ENCODE measurements at regions not wholly inside any gene's neighbourhood (a gene's known extent, or its start where the extent isn't known, plus 50 kb on each side); places are given as distances from the start of the nearest gene placed in this dataset.

DNA sequence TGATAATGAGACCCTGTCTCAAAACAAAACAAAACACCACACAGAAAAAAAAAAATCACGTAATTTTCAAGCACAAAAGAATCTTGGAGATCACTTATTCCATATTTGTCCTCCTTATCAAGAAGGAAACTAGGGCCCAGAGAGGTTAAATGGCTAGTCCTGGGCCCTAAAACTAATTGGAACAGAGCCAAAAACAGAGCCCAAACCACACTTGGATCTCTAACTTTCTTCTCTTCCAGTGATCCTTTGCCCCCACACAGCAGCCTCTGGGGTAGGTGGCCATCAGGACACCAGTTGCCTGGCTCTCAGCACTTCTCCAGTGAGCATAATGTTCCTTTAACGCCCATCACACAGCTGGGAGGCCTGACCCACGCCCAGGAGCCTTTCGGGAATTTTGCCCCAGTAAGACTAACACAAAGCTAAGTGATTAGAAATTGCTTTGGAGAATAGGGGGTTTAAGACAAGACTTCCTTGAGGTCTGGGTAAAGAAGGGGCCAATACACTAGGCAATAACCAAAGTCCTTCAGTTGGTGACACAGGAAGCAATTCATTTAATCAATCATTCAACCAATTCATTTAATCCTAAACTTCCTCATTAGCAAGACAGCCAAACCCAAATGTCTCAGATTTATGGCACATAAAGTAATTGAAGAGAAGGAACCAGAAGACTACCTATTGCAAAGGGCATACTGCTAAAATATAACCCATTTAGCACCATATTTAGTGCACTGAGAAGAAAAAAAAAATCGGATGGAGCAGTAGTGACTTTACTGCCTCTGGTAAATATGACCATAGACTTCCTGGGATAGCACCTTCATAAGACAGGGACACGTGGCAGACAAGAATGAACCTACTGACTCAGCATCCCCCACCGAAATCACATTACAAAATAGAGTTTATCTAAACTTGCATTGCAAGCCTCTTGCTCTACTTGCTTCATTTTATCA, 77.8 kb downstream of the ZNF608 start:
- WGBS, 2 donors: 87 to 88% methylated on average over 7 of the region's 7 CpGs
- intact Hi-C loops (cut with DNase I; ENCODE audit: low total_unique reads): no loop called here
- no peak for DNase-seq (ENCODE audit: low spot score in 2 of 2)
- TF ChIP-seq POLR2A (IDR thresholded peaks at IDR 0.05): no peak
- TF ChIP-seq, protein P1, sequence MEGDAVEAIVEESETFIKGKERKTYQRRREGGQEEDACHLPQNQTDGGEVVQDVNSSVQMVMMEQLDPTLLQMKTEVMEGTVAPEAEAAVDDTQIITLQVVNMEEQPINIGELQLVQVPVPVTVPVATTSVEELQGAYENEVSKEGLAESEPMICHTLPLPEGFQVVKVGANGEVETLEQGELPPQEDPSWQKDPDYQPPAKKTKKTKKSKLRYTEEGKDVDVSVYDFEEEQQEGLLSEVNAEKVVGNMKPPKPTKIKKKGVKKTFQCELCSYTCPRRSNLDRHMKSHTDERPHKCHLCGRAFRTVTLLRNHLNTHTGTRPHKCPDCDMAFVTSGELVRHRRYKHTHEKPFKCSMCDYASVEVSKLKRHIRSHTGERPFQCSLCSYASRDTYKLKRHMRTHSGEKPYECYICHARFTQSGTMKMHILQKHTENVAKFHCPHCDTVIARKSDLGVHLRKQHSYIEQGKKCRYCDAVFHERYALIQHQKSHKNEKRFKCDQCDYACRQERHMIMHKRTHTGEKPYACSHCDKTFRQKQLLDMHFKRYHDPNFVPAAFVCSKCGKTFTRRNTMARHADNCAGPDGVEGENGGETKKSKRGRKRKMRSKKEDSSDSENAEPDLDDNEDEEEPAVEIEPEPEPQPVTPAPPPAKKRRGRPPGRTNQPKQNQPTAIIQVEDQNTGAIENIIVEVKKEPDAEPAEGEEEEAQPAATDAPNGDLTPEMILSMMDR (IDR thresholded peaks at IDR 0.05): no peak
- no peak overlapping the region for H3K4me3 ChIP-seq (ENCODE audit: low read depth, poor library complexity, severe bottlenecking)

DNA sequence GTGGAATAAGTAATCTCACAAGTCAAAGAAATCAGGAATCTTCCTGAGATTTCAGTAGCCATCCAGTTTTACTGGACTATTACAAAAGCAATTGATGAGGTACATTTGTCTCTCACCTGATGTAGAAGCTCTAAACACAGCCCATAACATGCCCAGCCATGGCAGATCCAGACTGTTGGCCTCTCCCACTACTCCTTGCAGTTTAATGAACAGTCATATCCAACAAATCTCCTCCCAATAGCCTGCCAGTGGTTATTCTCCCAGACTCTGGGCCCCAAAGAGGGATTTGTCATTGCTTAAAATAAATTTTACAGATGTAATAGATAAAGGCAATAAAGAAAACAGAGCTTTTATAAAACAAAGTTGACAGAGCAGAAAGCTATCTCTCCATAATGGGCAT, 80.8 kb downstream of the ZNF608 start:
- H3K4me3 ChIP-seq (ENCODE audit: low read depth, poor library complexity, severe bottlenecking): no peak overlapping the region
- intact Hi-C loops (cut with DNase I; ENCODE audit: low total_unique reads): no loop called here
- DNase-seq (ENCODE audit: low spot score in 2 of 2): no peak
- no peak for TF ChIP-seq POLR2A (IDR thresholded peaks at IDR 0.05)
- TF ChIP-seq, protein P1 (IDR thresholded peaks at IDR 0.05): no peak

DNA sequence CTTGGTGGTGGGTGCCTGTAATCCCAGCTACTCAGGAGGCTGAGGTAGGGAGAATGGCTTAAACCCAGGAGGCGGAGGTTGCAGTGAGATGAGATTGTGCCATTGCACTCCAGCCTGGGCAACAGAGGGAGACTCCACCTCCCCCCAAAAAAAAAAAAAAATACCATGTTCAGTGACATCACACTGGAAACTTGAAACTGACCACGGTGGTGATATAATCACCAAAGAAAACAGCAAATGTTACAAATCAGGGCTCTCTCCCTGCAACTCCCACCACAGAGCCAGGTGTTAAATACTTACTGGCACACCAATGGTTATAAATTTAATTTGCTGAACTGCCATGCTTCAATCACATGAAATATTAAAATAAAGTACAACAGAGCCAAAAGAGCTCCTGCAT, 81.4 kb downstream of the ZNF608 start:
- no peak for DNase-seq (ENCODE audit: low spot score in 2 of 2)
- TF ChIP-seq POLR2A (IDR thresholded peaks at IDR 0.05): no peak
- TF ChIP-seq, protein P1 (IDR thresholded peaks at IDR 0.05): no peak
- 77 to 86% methylated on average over 2 of the region's 2 CpGs for WGBS, 2 donors
- no peak overlapping the region for H3K4me3 ChIP-seq (ENCODE audit: low read depth, poor library complexity, severe bottlenecking)
- intact Hi-C loops (cut with DNase I; ENCODE audit: low total_unique reads): no loop called here

DNA sequence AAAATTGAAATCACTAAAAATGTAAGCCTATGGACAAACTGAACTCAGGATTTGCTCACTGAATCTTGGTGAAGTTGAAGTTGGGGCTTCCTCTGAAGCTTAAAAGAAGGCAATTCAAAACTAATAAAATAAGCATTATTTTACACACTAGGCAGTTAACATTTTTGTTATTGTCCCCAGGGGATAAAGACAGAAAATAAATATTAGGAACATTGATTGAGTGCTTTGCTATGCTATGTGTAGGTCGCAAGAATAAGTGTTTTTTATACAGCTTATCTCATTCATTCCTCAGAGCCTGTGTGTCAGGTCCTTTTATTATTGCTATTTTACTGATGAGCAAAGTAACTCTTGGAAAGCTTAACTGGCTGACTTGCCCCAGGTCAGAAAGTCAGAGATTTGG, 82.2 kb downstream of the ZNF608 start:
- no peak for DNase-seq (ENCODE audit: low spot score in 2 of 2)
- no peak overlapping the region for H3K4me3 ChIP-seq (ENCODE audit: low read depth, poor library complexity, severe bottlenecking)
- no peak for TF ChIP-seq POLR2A (IDR thresholded peaks at IDR 0.05)
- TF ChIP-seq, protein P1 (IDR thresholded peaks at IDR 0.05): no peak
- intact Hi-C loops (cut with DNase I; ENCODE audit: low total_unique reads): no loop called here
- 52 to 77% methylated on average over 1 of the region's 1 CpG for WGBS, 2 donors

DNA sequence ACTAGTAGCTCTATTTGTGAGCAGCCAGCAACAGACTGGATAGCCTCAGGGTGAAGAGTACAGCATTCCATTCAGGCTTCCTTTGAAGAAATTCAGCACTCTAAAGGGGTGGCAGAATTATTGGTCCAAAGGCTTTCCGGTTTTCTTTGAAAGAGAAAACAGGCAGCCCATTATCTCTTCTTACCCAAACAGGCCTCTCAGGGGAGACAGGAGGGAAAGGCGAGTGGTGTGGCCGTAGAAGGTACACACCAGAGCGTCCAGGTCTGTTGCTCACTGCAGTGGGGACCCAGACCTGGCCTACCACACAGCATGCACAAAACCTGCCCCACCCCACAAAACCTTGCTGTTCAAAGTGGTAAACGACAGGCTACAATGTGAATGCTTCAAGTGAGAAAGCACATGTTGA, 83.3 kb downstream of the ZNF608 start:
- DNase-seq (ENCODE audit: low spot score in 2 of 2): no peak
- WGBS, 2 donors: 85 to 86% methylated on average over 5 of the region's 5 CpGs
- no peak overlapping the region for H3K4me3 ChIP-seq (ENCODE audit: low read depth, poor library complexity, severe bottlenecking)
- intact Hi-C loops (cut with DNase I; ENCODE audit: low total_unique reads): no loop called here
- TF ChIP-seq POLR2A (IDR thresholded peaks at IDR 0.05): no peak
- TF ChIP-seq, protein P1 (IDR thresholded peaks at IDR 0.05): no peak

Data from lower leg skin (tissue), 4 donors.